Small intestine (tissue), 7 donors: ENCODE measurements at regions not wholly inside any gene's neighbourhood (a gene's known extent, or its start where the extent isn't known, plus 50 kb on each side); places are given as distances from the start of the nearest gene placed in this dataset.

Experiments used
- DNase-seq, 2 donors: peaks; one replicate each; pipeline versions ENCODE4 v3.0.0 to v3.0.0-alpha.2; 2013
- FAIRE-seq: peaks from 2 replicates; lab custom pipeline; 2012; peaks lifted over from hg19 to GRCh38; lab: Jason Lieb, UNC
- H3K27ac ChIP-seq, 3 donors: one replicate each; pipeline ENCODE4 v1.5.1; 2013; ENCODE audit warnings: low read length in 2 of 3, mild to moderate bottlenecking in 2 of 3, control low read depth in 1 of 3, inconsistent platforms in 1 of 3, low read depth in 1 of 3, moderate library complexity in 1 of 3
- H3K27me3 ChIP-seq, 3 donors: one replicate each; pipeline ENCODE4 v1.6.1; 2013; ENCODE audit warnings: low read length in 3 of 3, inconsistent platforms in 1 of 3; ENCODE audit not compliant: control insufficient read depth in 3 of 3, insufficient read depth in 3 of 3
- H3K36me3 ChIP-seq, 3 donors: one replicate each; pipeline ENCODE4 v1.6.1; 2013; ENCODE audit warnings: low read length in 3 of 3, inconsistent platforms in 1 of 3, low read depth in 1 of 3, mild to moderate bottlenecking in 1 of 3, moderate library complexity in 1 of 3; ENCODE audit not compliant: control insufficient read depth in 3 of 3, insufficient read depth in 2 of 3
- H3K4me1 ChIP-seq, 3 donors: one replicate each; pipeline ENCODE4 v1.6.1; 2013; ENCODE audit warnings: low read length in 2 of 3, inconsistent platforms in 1 of 3, low read depth in 1 of 3, mild to moderate bottlenecking in 1 of 3, moderate library complexity in 1 of 3; ENCODE audit not compliant: control insufficient read depth in 3 of 3, insufficient read depth in 2 of 3
- H3K4me3 ChIP-seq, 3 donors: one replicate each; pipeline ENCODE4 v1.5.1; 2013; ENCODE audit warnings: low read length in 3 of 3, control low read depth in 1 of 3, inconsistent platforms in 1 of 3, low read depth in 1 of 3, mild to moderate bottlenecking in 1 of 3, moderate library complexity in 1 of 3
- H3K9me3 ChIP-seq, 2 donors: one replicate each; pipeline ENCODE4 v1.6.1; 2013; ENCODE audit warnings: low read depth in 1 of 2, low read length in 1 of 2; ENCODE audit not compliant: control insufficient read depth in 2 of 2, insufficient read depth in 1 of 2
- WGBS, 3 donors: extraction: QIAGEN DNeasy Blood & Tissue Kit; methylation state at CpG; one replicate each; pipeline ENCODE4 v1.1.7; 2013; 5-methylcytosine and 5-hydroxymethylcytosine counted together
- donor health status: healthy with polysubstance abuse.
- donor health status: control.
- donor health status: control.
- donor health status: Bipolar disorder and iron deficiency.
- donor health status: healthy.

DNA sequence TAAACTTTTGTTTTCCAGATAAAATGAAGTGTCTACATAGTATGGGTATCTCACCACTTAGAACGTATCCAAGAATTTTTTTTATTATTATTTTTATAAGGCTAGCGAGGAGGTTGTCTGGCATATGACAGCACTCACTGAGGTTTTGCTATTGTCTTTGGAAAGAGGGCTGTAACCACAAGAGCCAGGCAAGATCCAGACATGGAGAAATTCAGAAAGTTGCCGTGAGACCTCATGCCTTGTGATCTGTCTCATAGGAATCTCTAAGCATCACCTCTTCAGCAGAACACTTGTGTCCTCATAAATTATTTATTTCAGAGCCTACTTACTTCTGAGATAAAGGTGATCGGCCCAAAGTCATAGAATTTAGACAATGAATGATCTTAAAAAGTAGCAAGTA is 410.8 kb downstream of the CDH11 start:
- Histone ChIP-seq H3K9me3 (no peaks in the 10 kb centered on the region), H3K4me3 (no peak overlapping the region), H3K27me3 (no peaks in the 10 kb centered on the region), H3K4me1 (no peaks in the 10 kb centered on the region), H3K27ac (no peak overlapping the region), H3K36me3 (no peaks in the 10 kb centered on the region)
- 69 to 81% (median 69%) methylated on average over 4 of the region's 4 CpGs for WGBS, 3 donors
- DNase-seq: no peak
- FAIRE-seq: no peak

- H3K4me1 ChIP-seq: no peaks in the 10 kb centered on the region
- peaks cover 0 to 10% of the 10 kb centered on the region in 2 donors for H3K9me3 ChIP-seq
- DNase-seq (no peak), FAIRE-seq (no peak)
- no peak overlapping the region for H3K4me3 ChIP-seq
- WGBS, 3 donors: 13 to 54% (median 33%) methylated on average over 2 of the region's 2 CpGs
- H3K27ac ChIP-seq: no peak overlapping the region
- H3K27me3 ChIP-seq: no peaks in the 10 kb centered on the region
- no peaks in the 10 kb centered on the region for H3K36me3 ChIP-seq
These were observed 416.4 kb downstream of the CDH11 start for GRCh38 chr16:64705443-64705842.

- no peaks in the 10 kb centered on the region for H3K36me3 ChIP-seq
- 84 to 93% (median 86%) methylated on average over 2 of the region's 2 CpGs for WGBS, 3 donors
- no peaks in the 10 kb centered on the region for H3K4me1 ChIP-seq
- FAIRE-seq (no peak), DNase-seq (no peak)
- no peaks in the 10 kb centered on the region for H3K27me3 ChIP-seq
- no peak overlapping the region for H3K27ac ChIP-seq
- H3K4me3 ChIP-seq: no peak overlapping the region
- H3K9me3 ChIP-seq: peaks cover 0 to 10% of the 10 kb centered on the region in 2 donors
These were observed 417.5 kb downstream of the CDH11 start for GRCh38 chr16:64704386-64704785.

- DNase-seq (no peak), FAIRE-seq (no peak)
- no peaks in the 10 kb centered on the region for H3K27me3 ChIP-seq
- peaks cover 0 to 10% of the 10 kb centered on the region in 2 donors for H3K9me3 ChIP-seq
- 5 to 31% (median 13%) methylated on average over 1 of the region's 1 CpG for WGBS, 3 donors
- H3K27ac ChIP-seq: no peak overlapping the region
- no peaks in the 10 kb centered on the region for H3K36me3 ChIP-seq
- H3K4me3 ChIP-seq: no peak overlapping the region
- no peaks in the 10 kb centered on the region for H3K4me1 ChIP-seq
These were observed 419.4 kb downstream of the CDH11 start for GRCh38 chr16:64702415-64702814.

DNA sequence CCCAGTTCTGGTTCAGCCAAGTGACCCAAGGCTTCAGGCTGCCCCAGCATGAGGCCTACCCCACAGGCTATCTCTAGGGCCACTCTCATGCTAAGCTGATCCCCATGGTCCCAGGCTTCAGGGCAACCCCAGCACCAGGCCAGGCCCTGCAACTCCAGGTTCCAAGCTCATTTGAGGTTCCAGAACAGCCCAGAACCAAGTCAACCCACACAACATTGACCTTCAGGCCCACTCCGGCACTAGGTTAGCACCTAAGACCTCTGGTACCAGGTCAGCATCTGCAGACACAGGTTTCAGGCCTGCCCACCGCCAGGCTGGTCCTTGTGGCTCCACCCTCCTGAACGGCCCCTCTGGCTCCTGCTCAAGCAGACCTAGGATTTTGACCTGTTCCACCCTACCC is 421.2 kb downstream of the CDH11 start:
- H3K4me1 ChIP-seq: no peaks in the 10 kb centered on the region
- DNase-seq (no peak), FAIRE-seq (no peak)
- no peaks in the 10 kb centered on the region for H3K36me3 ChIP-seq
- H3K9me3 ChIP-seq: peaks cover 0 to 10% of the 10 kb centered on the region in 2 donors
- H3K4me3 ChIP-seq: no peak overlapping the region
- 70 to 85% (median 75%) methylated on average over 3 of the region's 3 CpGs for WGBS, 3 donors
- H3K27me3 ChIP-seq: no peaks in the 10 kb centered on the region
- no peak overlapping the region for H3K27ac ChIP-seq

DNA sequence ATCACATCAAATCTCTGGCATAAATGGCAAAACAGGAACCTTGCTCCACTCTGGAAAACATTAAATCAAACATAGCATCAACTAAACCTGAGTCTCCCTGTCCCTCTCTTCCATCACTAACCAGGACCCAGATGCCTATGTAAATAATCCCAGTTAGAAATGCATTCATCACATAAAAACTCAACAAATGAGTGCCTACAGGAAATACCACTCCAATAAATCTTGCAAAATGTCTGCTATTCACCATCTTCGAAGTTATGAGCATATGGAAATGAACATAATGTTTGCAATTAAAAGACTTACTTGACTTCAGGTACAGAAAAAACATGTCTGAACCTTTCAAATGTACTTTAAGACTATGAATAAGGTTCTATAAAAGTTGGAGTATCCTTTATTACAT is 425.0 kb downstream of the CDH11 start:
- Histone ChIP-seq H3K27me3 (no peaks in the 10 kb centered on the region), H3K9me3 (peaks cover 0 to 10% of the 10 kb centered on the region in 2 donors), H3K36me3 (no peaks in the 10 kb centered on the region), H3K4me1 (no peaks in the 10 kb centered on the region), H3K4me3 (no peak overlapping the region), H3K27ac (no peak overlapping the region)
- DNase-seq (no peak), FAIRE-seq (no peak)
- 53 to 68% (median 61%) methylated on average over 1 of the region's 1 CpG for WGBS, 3 donors

GRCh38 chr16:64695684-64696083 is 426.2 kb downstream of the CDH11 start:
- Histone ChIP-seq H3K27ac (no peak overlapping the region), H3K4me3 (no peak overlapping the region), H3K36me3 (no peaks in the 10 kb centered on the region), H3K4me1 (no peaks in the 10 kb centered on the region), H3K9me3 (peaks cover 0 to under 1% of the 10 kb centered on the region in 2 donors), H3K27me3 (no peaks in the 10 kb centered on the region)
- 72 to 84% (median 74%) methylated on average over 4 of the region's 4 CpGs for WGBS, 3 donors
- DNase-seq (no peak), FAIRE-seq (no peak)

DNA sequence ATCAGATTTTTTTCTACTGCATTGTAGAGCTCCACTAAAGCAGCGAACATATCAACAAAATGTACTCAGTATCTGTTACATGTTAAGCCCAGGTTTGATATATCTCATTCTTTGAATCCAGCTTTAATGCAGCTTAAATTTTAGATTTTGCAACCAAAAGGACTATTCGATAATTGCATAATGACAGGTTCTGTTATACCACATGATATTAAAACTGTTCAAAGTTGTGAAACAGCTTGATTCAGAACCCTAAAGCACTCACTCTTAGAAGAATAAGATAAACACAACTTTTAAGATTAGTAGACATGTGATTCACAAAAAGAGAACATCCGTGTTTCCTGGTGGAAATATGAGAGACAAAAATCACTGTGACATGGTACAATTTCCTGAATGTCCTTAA is 427.9 kb downstream of the CDH11 start:
- no peaks in the 10 kb centered on the region for H3K36me3 ChIP-seq
- no peaks in the 10 kb centered on the region for H3K9me3 ChIP-seq
- no peak overlapping the region for H3K27ac ChIP-seq
- H3K4me3 ChIP-seq: no peak overlapping the region
- no peak for DNase-seq
- H3K27me3 ChIP-seq: no peaks in the 10 kb centered on the region
- FAIRE-seq: no peak
- WGBS, 3 donors: 61 to 78% (median 69%) methylated on average over 3 of the region's 3 CpGs
- no peaks in the 10 kb centered on the region for H3K4me1 ChIP-seq

- Histone ChIP-seq H3K27me3 (no peaks in the 10 kb centered on the region), H3K36me3 (no peaks in the 10 kb centered on the region), H3K27ac (no peak overlapping the region), H3K4me3 (no peak overlapping the region), H3K9me3 (no peaks in the 10 kb centered on the region), H3K4me1 (no peaks in the 10 kb centered on the region)
- DNase-seq: no peak
- 83 to 88% (median 87%) methylated on average over 4 of the region's 4 CpGs for WGBS, 3 donors
- no peak for FAIRE-seq
These were observed 434.1 kb downstream of the CDH11 start for GRCh38 chr16:64687786-64688185.
